Upper lobe of left lung (tissue), 6 donors: ENCODE measurements at regions not wholly inside any gene's neighbourhood (a gene's known extent, or its start where the extent isn't known, plus 50 kb on each side); places are given as distances from the start of the nearest gene placed in this dataset.

Source experiments
- ATAC-seq, 2 donors: fragments of 200-7000 bp; cut with Tn5 transposase; one replicate each; pipeline ENCODE4 v1.9.1; 2022; ENCODE audit warnings: mild to moderate bottlenecking in 2 of 2, moderate library complexity in 2 of 2; ENCODE audit not compliant: low FRiP score in 2 of 2
- DNase-seq, 2 donors: peaks; one replicate each; pipeline ENCODE4 v3.0.0-alpha.2; 2019 to 2020
- H3K27ac ChIP-seq, 4 donors: fragments of 200-600 bp; sonication (generic); one replicate each; pipeline ENCODE4 v1.5.1; 2016 to 2019
- H3K27me3 ChIP-seq, 4 donors: fragments of 200-600 bp; sonication (generic); one replicate each; pipeline ENCODE4 v1.5.1; 2017 to 2019
- H3K36me3 ChIP-seq, 4 donors: fragments of 200-600 bp; sonication (generic); one replicate each; pipeline ENCODE4 v1.5.1; 2016 to 2019
- H3K4me1 ChIP-seq, 4 donors: fragments of 200-600 bp; sonication (generic); one replicate each; pipeline ENCODE4 v1.5.1; 2018 to 2019
- H3K4me3 ChIP-seq, 4 donors: fragments of 200-600 bp; sonication (generic); one replicate each; pipeline ENCODE4 v1.5.1; 2017 to 2019; ENCODE audit warnings: mild to moderate bottlenecking in 2 of 4, moderate library complexity in 1 of 4
- H3K9me3 ChIP-seq, 4 donors: fragments of 200-600 bp; sonication (generic); one replicate each; pipeline ENCODE4 v1.5.1; 2018 to 2019
- CTCF ChIP-seq, 6 experiments: fragments of 450-650 bp in 4 of 6; fragments of 200-600 bp in 2 of 6; sonication (generic) in 2 of 6; IDR thresholded peaks; one replicate each; pipeline ENCODE4 v1.5.1; 2016 to 2019; ENCODE audit warnings: antibody characterized with exemption in 6 of 6
- EP300 ChIP-seq, 4 donors: sonication (generic); formaldehyde crosslinking; IDR thresholded peaks; one replicate each; pipeline ENCODE4 v1.5.1; 2017; ENCODE audit warnings: antibody characterized with exemption in 4 of 4, control low read depth in 2 of 4
- POLR2A ChIP-seq, 4 donors: fragments of 450-650 bp; IDR thresholded peaks; one replicate each; pipeline ENCODE4 v1.5.1; 2016 to 2017; ENCODE audit warnings: antibody characterized with exemption in 4 of 4, mild to moderate bottlenecking in 2 of 4
- POLR2AphosphoS5 ChIP-seq, 2 donors: sonication (generic); formaldehyde crosslinking; IDR thresholded peaks; one replicate each; pipeline ENCODE4 v1.5.1; 2017; ENCODE audit warnings: antibody characterized with exemption in 2 of 2
- WGBS, 2 donors: methylation state at CpG; one replicate each; pipeline ENCODE4 v1.1.5; 2017 to 2018; 5-methylcytosine and 5-hydroxymethylcytosine counted together
- donor health status: DM: no; HTN: no; CAD: no; lungs with moderate emphysema.
- donor health status: DM: no; HTN: yes; CAD: no; lungs with severe emphysema.

- no peak overlapping the region for H3K4me3 ChIP-seq
- no peaks in the 10 kb centered on the region for H3K9me3 ChIP-seq
- no peaks in the 10 kb centered on the region for H3K27me3 ChIP-seq
- no peak for TF ChIP-seq POLR2A (IDR thresholded peaks at IDR 0.05)
- TF ChIP-seq EP300 (IDR thresholded peaks at IDR 0.05): no peak
- no peak for TF ChIP-seq CTCF (IDR thresholded peaks at IDR 0.05)
- no peak for TF ChIP-seq POLR2AphosphoS5 (IDR thresholded peaks at IDR 0.05)
- no peak for ATAC-seq
- no peak for DNase-seq
- no peaks in the 10 kb centered on the region for H3K4me1 ChIP-seq
- H3K27ac ChIP-seq: no peak overlapping the region
- 84 to 86% methylated on average over 9 of the region's 9 CpGs for WGBS, 2 donors
- no peaks in the 10 kb centered on the region for H3K36me3 ChIP-seq
These were observed 191.2 kb upstream of the MGMT start for GRCh38 chr10:129275886-129276285.

GRCh38 chr10:129277084-129277483 is 190.0 kb upstream of the MGMT start:
- Histone ChIP-seq H3K4me3 (no peak overlapping the region), H3K27ac (no peak overlapping the region), H3K27me3 (no peaks in the 10 kb centered on the region), H3K9me3 (peaks cover 0 to 4% (median 0%) of the 10 kb centered on the region in 4 donors), H3K4me1 (no peaks in the 10 kb centered on the region), H3K36me3 (no peaks in the 10 kb centered on the region)
- ATAC-seq (peak in 1 of 2 donors; percentile 87), DNase-seq (no peak)
- TF ChIP-seq POLR2A (IDR thresholded peaks at IDR 0.05): no peak
- no peak for TF ChIP-seq EP300 (IDR thresholded peaks at IDR 0.05)
- TF ChIP-seq POLR2AphosphoS5 (IDR thresholded peaks at IDR 0.05): no peak
- TF ChIP-seq CTCF (IDR thresholded peaks at IDR 0.05): no peak
- WGBS, 2 donors: 89 to 90% methylated on average over 13 of the region's 13 CpGs

- Histone ChIP-seq H3K27me3 (no peaks in the 10 kb centered on the region), H3K4me1 (no peaks in the 10 kb centered on the region), H3K36me3 (no peaks in the 10 kb centered on the region), H3K4me3 (no peak overlapping the region), H3K27ac (no peak overlapping the region), H3K9me3 (peaks cover 0 to 4% (median 0%) of the 10 kb centered on the region in 4 donors)
- TF ChIP-seq EP300 (IDR thresholded peaks at IDR 0.05) (no peak), POLR2AphosphoS5 (IDR thresholded peaks at IDR 0.05) (no peak), CTCF (IDR thresholded peaks at IDR 0.05) (no peak), POLR2A (IDR thresholded peaks at IDR 0.05) (no peak)
- peak in 1 of 2 donors; percentile 54 for DNase-seq
- no peak for ATAC-seq
- 89 to 92% methylated on average over 15 to 16 of the region's 16 CpGs for WGBS, 2 donors
These were observed 189.2 kb upstream of the MGMT start for GRCh38 chr10:129277841-129278240.

GRCh38 chr10:129278686-129279085 is 188.4 kb upstream of the MGMT start:
- no peaks in the 10 kb centered on the region for H3K27me3 ChIP-seq
- no peak for DNase-seq
- H3K9me3 ChIP-seq: peaks cover 0 to 4% (median 0%) of the 10 kb centered on the region in 4 donors
- TF ChIP-seq CTCF (IDR thresholded peaks at IDR 0.05): no peak
- no peak for ATAC-seq
- no peak overlapping the region for H3K4me3 ChIP-seq
- H3K4me1 ChIP-seq: no peaks in the 10 kb centered on the region
- H3K36me3 ChIP-seq: no peaks in the 10 kb centered on the region
- 81 to 88% methylated on average over 3 of the region's 3 CpGs for WGBS, 2 donors
- H3K27ac ChIP-seq: no peak overlapping the region

GRCh38 chr10:129279446-129280154 is 187.4 kb upstream of the MGMT start:
- Histone ChIP-seq H3K4me3 (no peak overlapping the region), H3K9me3 (peaks cover 0 to 4% (median 0%) of the 10 kb centered on the region in 4 donors), H3K4me1 (no peaks in the 10 kb centered on the region), H3K36me3 (no peaks in the 10 kb centered on the region), H3K27me3 (no peaks in the 10 kb centered on the region), H3K27ac (no peak overlapping the region)
- DNase-seq: no peak
- TF ChIP-seq CTCF (IDR thresholded peaks at IDR 0.05) (no peak), POLR2AphosphoS5 (IDR thresholded peaks at IDR 0.05) (no peak), EP300 (IDR thresholded peaks at IDR 0.05) (no peak), POLR2A (IDR thresholded peaks at IDR 0.05) (no peak)
- ATAC-seq: peak in 1 of 2 donors; percentile 40
- WGBS, 2 donors: 72 to 78% methylated on average over 11 of the region's 11 CpGs
